ENCODE measurements at regions not wholly inside any gene's neighbourhood (a gene's known extent, or its start where the extent isn't known, plus 50 kb on each side); places are given as distances from the start of the nearest gene placed in this dataset.

DNA sequence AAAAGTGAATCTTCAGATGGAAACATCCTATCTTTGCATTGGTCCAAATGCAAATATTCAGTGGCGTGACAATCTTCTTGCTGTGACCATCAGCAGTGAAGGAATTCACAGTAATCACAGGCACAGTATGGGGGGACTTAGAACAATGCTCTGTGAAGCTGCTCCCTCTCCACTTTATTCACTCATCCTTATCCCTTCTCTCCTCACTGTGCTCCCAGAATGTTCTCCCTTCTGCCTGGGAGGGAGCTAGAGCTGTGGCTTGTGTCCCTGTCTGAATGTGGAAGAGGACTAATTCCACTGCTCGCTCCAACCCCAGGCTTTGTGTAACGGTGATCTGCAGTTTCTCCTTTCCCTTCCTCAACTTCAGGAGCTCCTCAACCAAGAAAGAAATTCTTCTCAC is 243.7 kb downstream of the ALDH8A1 start:
- TF ChIP-seq, protein P1, sequence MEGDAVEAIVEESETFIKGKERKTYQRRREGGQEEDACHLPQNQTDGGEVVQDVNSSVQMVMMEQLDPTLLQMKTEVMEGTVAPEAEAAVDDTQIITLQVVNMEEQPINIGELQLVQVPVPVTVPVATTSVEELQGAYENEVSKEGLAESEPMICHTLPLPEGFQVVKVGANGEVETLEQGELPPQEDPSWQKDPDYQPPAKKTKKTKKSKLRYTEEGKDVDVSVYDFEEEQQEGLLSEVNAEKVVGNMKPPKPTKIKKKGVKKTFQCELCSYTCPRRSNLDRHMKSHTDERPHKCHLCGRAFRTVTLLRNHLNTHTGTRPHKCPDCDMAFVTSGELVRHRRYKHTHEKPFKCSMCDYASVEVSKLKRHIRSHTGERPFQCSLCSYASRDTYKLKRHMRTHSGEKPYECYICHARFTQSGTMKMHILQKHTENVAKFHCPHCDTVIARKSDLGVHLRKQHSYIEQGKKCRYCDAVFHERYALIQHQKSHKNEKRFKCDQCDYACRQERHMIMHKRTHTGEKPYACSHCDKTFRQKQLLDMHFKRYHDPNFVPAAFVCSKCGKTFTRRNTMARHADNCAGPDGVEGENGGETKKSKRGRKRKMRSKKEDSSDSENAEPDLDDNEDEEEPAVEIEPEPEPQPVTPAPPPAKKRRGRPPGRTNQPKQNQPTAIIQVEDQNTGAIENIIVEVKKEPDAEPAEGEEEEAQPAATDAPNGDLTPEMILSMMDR (IDR thresholded peaks at IDR 0.05), result no peak
- no peak for TF ChIP-seq POLR2A (IDR thresholded peaks at IDR 0.05)
